H1 (cell line): ENCODE measurements at regions not wholly inside any gene's neighbourhood (a gene's known extent, or its start where the extent isn't known, plus 50 kb on each side); places are given as distances from the start of the nearest gene placed in this dataset.

ENCODE experiments used
- HDAC6 ChIP-seq: IDR thresholded peaks from one replicate; pipeline ENCODE4 v1.7.1; 2012; ENCODE audit warnings: low read depth, mild to moderate bottlenecking, inconsistent platforms, low read length, moderate library complexity
- TEAD4 ChIP-seq: IDR thresholded peaks from 2 replicates; pipeline ENCODE4 v1.6.1; 2012; ENCODE audit warnings: low read depth, low read length, inconsistent platforms, mixed read lengths
- YY1 ChIP-seq: IDR thresholded peaks from 2 replicates; pipeline ENCODE4 v1.6.1; 2011; ENCODE audit warnings: low read depth, mild to moderate bottlenecking, low read length
- TF ChIP-seq, protein P1 (sequence below): IDR thresholded peaks from 2 replicates; pipeline ENCODE4 v1.6.1; 2012; ENCODE audit warnings: inconsistent platforms

DNA sequence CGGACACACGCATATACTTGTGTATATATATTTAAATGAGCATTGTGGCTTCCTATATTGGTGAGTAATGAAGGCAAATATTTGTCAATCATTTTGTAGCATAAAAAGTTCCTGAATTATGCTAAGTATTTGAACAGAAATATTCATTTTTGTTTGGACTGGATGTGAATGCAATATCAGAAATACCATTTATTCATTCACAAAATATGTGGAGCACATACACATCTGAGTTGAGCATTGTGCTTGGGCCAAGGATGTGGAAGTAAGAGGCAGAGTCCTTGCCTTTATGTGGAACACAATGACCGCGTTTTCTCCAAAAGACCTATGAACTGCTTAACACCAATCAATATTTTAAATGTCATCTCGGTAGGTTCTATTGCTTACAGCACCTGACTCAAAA, 1086.5 kb downstream of the NR2F1-AS1 start (continued):
- TF ChIP-seq YY1 (no peak), TEAD4 (no peak), HDAC6 (no peak)
- TF ChIP-seq, protein P1, sequence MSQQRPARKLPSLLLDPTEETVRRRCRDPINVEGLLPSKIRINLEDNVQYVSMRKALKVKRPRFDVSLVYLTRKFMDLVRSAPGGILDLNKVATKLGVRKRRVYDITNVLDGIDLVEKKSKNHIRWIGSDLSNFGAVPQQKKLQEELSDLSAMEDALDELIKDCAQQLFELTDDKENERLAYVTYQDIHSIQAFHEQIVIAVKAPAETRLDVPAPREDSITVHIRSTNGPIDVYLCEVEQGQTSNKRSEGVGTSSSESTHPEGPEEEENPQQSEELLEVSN = no peak
